PC-9 (cell line): ENCODE measurements at regions not wholly inside any gene's neighbourhood (a gene's known extent, or its start where the extent isn't known, plus 50 kb on each side); places are given as distances from the start of the nearest gene placed in this dataset.

Experiments used
- BruUV-seq: library from RNA; stranded (reverse); fragments of 400-500 nt; replicated peaks from 2 replicates; lab custom pipeline; 2021; lab: Mats Ljungman, UMichigan
- CTCF ChIA-PET: fragments of 300-600 bp; sonication (Branson Sonifier 250); formaldehyde crosslinking; loops from one replicate; lab custom pipeline; 2022; ENCODE audit warnings: antibody characterized with exemption; lab: Charles Lee
- POLR2A ChIA-PET: fragments of 300-600 bp; sonication (Branson Sonifier 250); formaldehyde crosslinking; loops from one replicate; lab custom pipeline; 2022; ENCODE audit warnings: antibody characterized with exemption; ENCODE audit not compliant: unreplicated experiment; lab: Charles Lee
- DNase-seq, 2 experiments: peaks; one replicate each; pipeline versions ENCODE4 v3.0.0 to v3.0.0-alpha.2; 2015 to 2022; ENCODE audit warnings: mixed read lengths in 1 of 2
- H2AFZ ChIP-seq: fragments of 200-600 bp; sonication (generic); 2 replicates; pipeline ENCODE4 v1.8.1; 2017; ENCODE audit warnings: antibody characterized with exemption
- H3F3A ChIP-seq: fragments of 200-600 bp; sonication (generic); 2 replicates; pipeline ENCODE4 v1.8.1; 2017; ENCODE audit warnings: antibody characterized with exemption, mild to moderate bottlenecking, low read depth; ENCODE audit not compliant: insufficient read depth
- H3K27ac ChIP-seq: fragments of 200-600 bp; sonication (generic); 2 replicates; pipeline ENCODE4 v1.6.1; 2016; ENCODE audit warnings: mixed run types
- H3K27me3 ChIP-seq: fragments of 200-600 bp; sonication (generic); 2 replicates; pipeline ENCODE4 v1.6.1; 2016; ENCODE audit warnings: low read depth, mixed run types; ENCODE audit not compliant: insufficient read depth
- H3K36me3 ChIP-seq: fragments of 200-600 bp; sonication (generic); 2 replicates; pipeline ENCODE4 v1.6.1; 2016; ENCODE audit warnings: low read depth, mixed run types
- H3K4me1 ChIP-seq: fragments of 200-600 bp; sonication (generic); replicated peaks from 2 replicates; pipeline ENCODE4 v1.6.1; 2016; ENCODE audit warnings: mixed run types; ENCODE audit not compliant: insufficient read depth
- H3K4me2 ChIP-seq: fragments of 200-600 bp; sonication (generic); 2 replicates; pipeline ENCODE4 v1.6.1; 2017; ENCODE audit warnings: mixed run types
- H3K4me3 ChIP-seq: fragments of 200-600 bp; sonication (generic); 2 replicates; pipeline ENCODE4 v1.6.1; 2016; ENCODE audit warnings: mixed run types
- H3K79me2 ChIP-seq: fragments of 200-600 bp; sonication (generic); 2 replicates; pipeline ENCODE4 v1.6.1; 2017; ENCODE audit warnings: low read depth, mixed run types
- H3K9me2 ChIP-seq: fragments of 200-600 bp; sonication (generic); 2 replicates; pipeline ENCODE4 v1.8.1; 2017; ENCODE audit warnings: mild to moderate bottlenecking; ENCODE audit not compliant: insufficient read depth
- H3K9me3 ChIP-seq: fragments of 200-600 bp; sonication (generic); 2 replicates; pipeline ENCODE4 v1.8.1; 2016; ENCODE audit warnings: low read depth; ENCODE audit not compliant: insufficient read depth
- H4K20me1 ChIP-seq: fragments of 200-600 bp; sonication (generic); 2 replicates; pipeline ENCODE4 v1.8.1; 2017; ENCODE audit not compliant: insufficient read depth
- EZH2 ChIP-seq: fragments of 200-600 bp; sonication (generic); IDR thresholded peaks from 2 replicates; pipeline ENCODE4 v1.8.0; 2017; ENCODE audit warnings: antibody characterized with exemption, low read depth
- intact Hi-C: fragments of 100-400 bp; cut with micrococcal nuclease; formaldehyde crosslinking; loops from one replicate; pipeline ENCODE4 v1.10.0; 2022; ENCODE audit not compliant: unreplicated experiment
- TF ChIP-seq, protein P1 (sequence below): fragments of 200-600 bp; sonication (generic); conservative IDR thresholded peaks from 2 replicates; pipeline ENCODE4 v1.6.1; 2017; ENCODE audit warnings: mixed run types, antibody characterized with exemption, mild to moderate bottlenecking, moderate library complexity

DNA sequence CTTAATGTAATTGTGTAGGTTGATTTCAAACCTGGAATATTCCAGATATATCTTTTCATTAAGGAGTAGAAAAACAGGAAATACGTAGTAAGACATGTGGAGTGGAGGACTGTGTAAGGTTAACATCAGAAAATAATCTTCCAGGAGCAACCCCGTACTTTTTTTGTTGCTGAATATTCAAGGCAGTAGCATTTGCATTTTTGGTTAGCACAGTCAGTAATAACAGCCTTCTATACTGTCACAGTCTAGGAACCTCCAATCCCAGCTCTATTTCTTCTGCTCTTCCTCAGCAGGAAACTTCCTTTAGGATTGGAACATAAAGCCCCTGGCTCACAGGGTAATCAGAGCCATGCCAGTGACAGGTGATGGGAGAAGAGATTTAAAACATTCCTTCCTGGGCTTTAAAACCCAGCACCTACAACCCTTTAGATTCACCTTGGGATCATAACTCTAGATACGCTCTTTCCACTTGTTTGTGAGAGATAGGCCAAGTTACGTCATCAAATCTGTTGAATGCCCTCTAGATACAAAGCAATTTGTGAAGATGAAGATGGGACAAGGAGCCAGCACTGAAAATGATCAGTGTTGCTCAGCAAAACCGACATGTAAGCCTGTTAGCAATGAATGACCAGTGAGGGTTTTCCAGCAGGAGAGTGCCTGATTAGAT, 248.5 kb upstream of the NPY start:
- Histone ChIP-seq H3K9me3 (no peaks in the 10 kb centered on the region), H3F3A (no peaks in the 10 kb centered on the region), H3K9me2 (no peaks in the 10 kb centered on the region; the same call in 1 of the 2 replicates), H4K20me1 (no peaks in the 10 kb centered on the region), H3K36me3 (no peaks in the 10 kb centered on the region), H3K79me2 (no peaks in the 10 kb centered on the region), H3K27ac (no peak overlapping the region), H3K4me3 (no peak overlapping the region), H3K4me2 (peak overlapping the region; percentile 6), H3K4me1 (no peaks in the 10 kb centered on the region), H3K27me3 (no peaks in the 10 kb centered on the region), H2AFZ (0 out of 2 replicates have a peak overlapping the region, but pooled peaks have one; percentile 5)
- DNase-seq = no peak
- ChIA-PET POLR2A (no interaction called here), CTCF (no interaction called here)
- TF ChIP-seq EZH2 = no peak
- TF ChIP-seq, protein P1, sequence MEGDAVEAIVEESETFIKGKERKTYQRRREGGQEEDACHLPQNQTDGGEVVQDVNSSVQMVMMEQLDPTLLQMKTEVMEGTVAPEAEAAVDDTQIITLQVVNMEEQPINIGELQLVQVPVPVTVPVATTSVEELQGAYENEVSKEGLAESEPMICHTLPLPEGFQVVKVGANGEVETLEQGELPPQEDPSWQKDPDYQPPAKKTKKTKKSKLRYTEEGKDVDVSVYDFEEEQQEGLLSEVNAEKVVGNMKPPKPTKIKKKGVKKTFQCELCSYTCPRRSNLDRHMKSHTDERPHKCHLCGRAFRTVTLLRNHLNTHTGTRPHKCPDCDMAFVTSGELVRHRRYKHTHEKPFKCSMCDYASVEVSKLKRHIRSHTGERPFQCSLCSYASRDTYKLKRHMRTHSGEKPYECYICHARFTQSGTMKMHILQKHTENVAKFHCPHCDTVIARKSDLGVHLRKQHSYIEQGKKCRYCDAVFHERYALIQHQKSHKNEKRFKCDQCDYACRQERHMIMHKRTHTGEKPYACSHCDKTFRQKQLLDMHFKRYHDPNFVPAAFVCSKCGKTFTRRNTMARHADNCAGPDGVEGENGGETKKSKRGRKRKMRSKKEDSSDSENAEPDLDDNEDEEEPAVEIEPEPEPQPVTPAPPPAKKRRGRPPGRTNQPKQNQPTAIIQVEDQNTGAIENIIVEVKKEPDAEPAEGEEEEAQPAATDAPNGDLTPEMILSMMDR = no peak
- no TSS peak for BruUV-seq
- intact Hi-C loops = no loop called here

DNA sequence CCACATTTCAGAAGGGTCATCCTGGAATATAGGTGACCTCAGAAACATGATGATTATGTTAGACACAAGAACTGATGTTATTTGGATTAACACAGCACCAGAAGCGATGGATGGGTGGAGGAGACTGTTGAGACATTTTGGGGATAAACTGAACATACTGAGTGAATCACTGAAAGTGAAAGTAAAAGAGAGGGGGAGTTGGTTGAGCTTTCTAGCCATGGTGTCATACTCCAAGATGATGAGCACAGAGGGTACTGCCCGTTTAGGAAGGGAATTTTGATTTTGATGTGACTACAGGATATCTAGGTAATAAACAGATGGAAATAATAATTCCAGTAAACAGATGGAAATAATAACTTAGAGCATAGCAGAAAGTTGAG, 248.0 kb upstream of the NPY start:
- TF ChIP-seq, protein P1 = no peak
- TF ChIP-seq EZH2 = no peak
- Histone ChIP-seq H3K27ac (no peak overlapping the region), H3F3A (no peaks in the 10 kb centered on the region), H3K4me2 (peak overlapping the region; percentile 6), H4K20me1 (no peaks in the 10 kb centered on the region), H3K9me3 (no peaks in the 10 kb centered on the region), H3K27me3 (no peaks in the 10 kb centered on the region), H3K36me3 (no peaks in the 10 kb centered on the region), H3K4me3 (no peak overlapping the region), H3K4me1 (no peaks in the 10 kb centered on the region), H2AFZ (0 out of 2 replicates have a peak overlapping the region, but pooled peaks have one; percentile 5), H3K9me2 (no peaks in the 10 kb centered on the region; the same call in 1 of the 2 replicates), H3K79me2 (no peaks in the 10 kb centered on the region)
- intact Hi-C loops = no loop called here
- BruUV-seq = no TSS peak
- ChIA-PET POLR2A (no interaction called here), CTCF (no interaction called here)
- no peak for DNase-seq

DNA sequence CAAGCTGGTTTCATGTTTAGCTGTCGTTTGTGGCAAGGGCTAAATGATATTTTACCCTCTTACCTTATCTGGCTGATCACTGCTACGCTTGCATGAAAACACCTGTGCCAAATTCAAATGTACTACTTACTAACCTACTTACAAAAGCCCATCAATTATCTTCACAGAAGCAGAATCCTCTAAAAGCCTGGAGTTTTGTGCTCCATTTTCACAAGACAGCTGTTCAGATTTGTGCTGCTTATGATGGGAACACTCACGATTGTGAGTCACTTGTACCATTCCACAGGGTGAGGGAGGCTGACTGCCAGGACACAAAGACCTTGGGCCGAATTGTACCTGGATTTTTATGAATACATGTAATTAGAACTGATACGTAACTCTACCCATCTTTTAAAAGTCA, 245.0 kb upstream of the NPY start:
- ChIA-PET POLR2A (no interaction called here), CTCF (no interaction called here)
- TF ChIP-seq EZH2 = no peak
- TF ChIP-seq, protein P1 = no peak
- Histone ChIP-seq H3K4me1 (no peaks in the 10 kb centered on the region), H3K27me3 (no peaks in the 10 kb centered on the region), H3K79me2 (no peaks in the 10 kb centered on the region), H3K9me2 (no peaks in the 10 kb centered on the region; the same call in 1 of the 2 replicates), H2AFZ (0 out of 2 replicates have a peak overlapping the region, but pooled peaks have one; percentile 18), H3K9me3 (no peaks in the 10 kb centered on the region), H3K4me3 (no peak overlapping the region), H3F3A (no peaks in the 10 kb centered on the region), H3K36me3 (no peaks in the 10 kb centered on the region), H3K27ac (no peak overlapping the region), H4K20me1 (no peaks in the 10 kb centered on the region), H3K4me2 (no peak overlapping the region)
- DNase-seq = no peak
- BruUV-seq = no TSS peak
- intact Hi-C loops = no loop called here
